ENCODE measurements at regions not wholly inside any gene's neighbourhood (a gene's known extent, or its start where the extent isn't known, plus 50 kb on each side); places are given as distances from the start of the nearest gene placed in this dataset.
"Not testable (repeated sequence)": the region's sequence is repeated elsewhere in the genome, so short reads cannot be mapped to it uniquely, and the experiment has no call there.

- DNase-seq (ENCODE audit: low read depth in 2 of 2) = no peak
Observed at GRCh38 chr13:59408738-59409137, 755.0 kb downstream of the DIAPH3 start.

- no peak for DNase-seq (ENCODE audit: low read depth in 2 of 2)
Observed at GRCh38 chr13:59409211-59409610, 754.5 kb downstream of the DIAPH3 start.

GRCh38 chr13:59409634-59410200 is 754.0 kb downstream of the DIAPH3 start:
- no peak for DNase-seq (ENCODE audit: low read depth in 2 of 2)

GRCh38 chr13:59413126-59413525 is 750.6 kb downstream of the DIAPH3 start:
- no peak for DNase-seq (ENCODE audit: low read depth in 2 of 2)

- no peak for DNase-seq (ENCODE audit: low read depth in 2 of 2)
Observed at GRCh38 chr13:59414006-59414405, 749.7 kb downstream of the DIAPH3 start.

- no peak for DNase-seq (ENCODE audit: low read depth in 2 of 2)
Observed at GRCh38 chr13:59415498-59415897, 748.2 kb downstream of the DIAPH3 start.

GRCh38 chr13:59416561-59416960 is 747.2 kb downstream of the DIAPH3 start:
- DNase-seq (ENCODE audit: low read depth in 2 of 2) = no peak

GRCh38 chr13:59422646-59423045 is 741.1 kb downstream of the DIAPH3 start:
- DNase-seq (ENCODE audit: low read depth in 2 of 2) = no peak

GRCh38 chr13:59423708-59424340 is 739.9 kb downstream of the DIAPH3 start:
- no peak for DNase-seq (ENCODE audit: low read depth in 2 of 2)

GRCh38 chr13:59424661-59425060 is 739.1 kb downstream of the DIAPH3 start:
- no peak for DNase-seq (ENCODE audit: low read depth in 2 of 2)

GRCh38 chr13:59425211-59425741 is 738.5 kb downstream of the DIAPH3 start:
- DNase-seq (ENCODE audit: low read depth in 2 of 2) = no peak

GRCh38 chr13:59435024-59435423 is 728.7 kb downstream of the DIAPH3 start:
- DNase-seq (ENCODE audit: low read depth in 2 of 2) = no peak

- DNase-seq (ENCODE audit: low read depth in 2 of 2) = no peak
Observed at GRCh38 chr13:59437544-59438301, 726.0 kb downstream of the DIAPH3 start.

GRCh38 chr13:59439776-59440428 is 723.8 kb downstream of the DIAPH3 start:
- no peak for DNase-seq (ENCODE audit: low read depth in 2 of 2)

- not testable (repeated sequence) for DNase-seq (ENCODE audit: low read depth in 2 of 2)
Observed at GRCh38 chr13:59441068-59441467, 722.7 kb downstream of the DIAPH3 start.

GRCh38 chr13:59441596-59442280 is 722.0 kb downstream of the DIAPH3 start:
- DNase-seq (ENCODE audit: low read depth in 2 of 2) = no peak

- no peak for DNase-seq (ENCODE audit: low read depth in 2 of 2)
Observed at GRCh38 chr13:59442461-59442860, 721.3 kb downstream of the DIAPH3 start.

GRCh38 chr13:59442944-59443486 is 720.7 kb downstream of the DIAPH3 start:
- DNase-seq (ENCODE audit: low read depth in 2 of 2) = no peak

- DNase-seq (ENCODE audit: low read depth in 2 of 2) = no peak
Observed at GRCh38 chr13:59444210-59444857, 719.4 kb downstream of the DIAPH3 start.

- DNase-seq (ENCODE audit: low read depth in 2 of 2) = no peak
Observed at GRCh38 chr13:59445812-59446211, 717.9 kb downstream of the DIAPH3 start.

- DNase-seq (ENCODE audit: low read depth in 2 of 2) = no peak
Observed at GRCh38 chr13:59446391-59446790, 717.3 kb downstream of the DIAPH3 start.

All from stimulated activated CD4-positive, alpha-beta T cell treated with anti-CD3 and anti-CD28 coated beads, Interleukin-15, amount 100 ng/mL, for 48 hours (primary cell).